ENCODE measurements at regions not wholly inside any gene's neighbourhood (a gene's known extent, or its start where the extent isn't known, plus 50 kb on each side); places are given as distances from the start of the nearest gene placed in this dataset.
A peak's percentile ranks its signal among the peaks of the same experiment; 100 is the strongest.

DNA sequence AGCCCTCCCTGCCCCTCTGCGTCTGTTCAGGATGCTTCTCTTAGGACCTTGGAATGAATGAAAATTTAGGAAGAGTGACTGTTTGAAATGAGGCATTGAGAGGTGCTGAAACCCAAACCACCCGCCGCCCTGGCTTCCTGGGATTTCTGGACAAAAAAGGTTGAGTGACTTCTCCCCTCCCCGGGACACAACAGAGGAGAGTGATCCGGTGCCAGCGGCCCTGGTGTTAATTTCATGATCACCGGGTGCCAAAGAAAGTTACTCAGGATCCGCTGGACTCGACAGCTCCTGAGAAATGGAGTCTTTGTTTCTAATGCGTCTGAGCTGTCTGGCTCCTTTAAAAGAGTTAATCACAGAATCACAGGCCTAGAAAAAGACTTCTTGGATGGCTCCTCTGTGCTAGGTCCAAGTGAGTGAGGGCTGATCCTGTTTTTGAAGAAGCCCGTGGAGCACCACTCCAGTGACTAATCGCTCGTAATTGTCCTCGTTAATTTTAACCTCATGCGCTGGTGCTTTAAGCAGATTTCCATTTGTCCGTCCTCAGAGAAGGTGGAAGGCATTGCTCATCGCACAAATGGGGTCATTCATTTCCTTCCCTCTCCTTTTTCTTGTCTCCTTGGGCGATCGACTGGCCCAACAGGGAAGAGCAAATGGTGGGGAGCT, 144.4 kb upstream of the ZFHX3 start:
- H3K4me1 ChIP-seq (ENCODE audit: control insufficient read depth, insufficient read depth, low read length, poor library complexity, severe bottlenecking), result peaks cover 4% of the 10 kb centered on the region
- WGBS, 2 experiments (ENCODE audit: insufficient coverage in 2 of 2), result 73 to 89% methylated on average over 14 to 16 of the region's 19 CpGs
- H3K36me3 ChIP-seq (ENCODE audit: control insufficient read depth, insufficient read depth, low read length), result no peaks in the 10 kb centered on the region
- H3K9me3 ChIP-seq (ENCODE audit: control insufficient read depth, low read length), result no peaks in the 10 kb centered on the region
- H3K4me3 ChIP-seq (ENCODE audit: extremely low read depth, insufficient read depth, low read length, poor library complexity, severe bottlenecking), result no peak overlapping the region
- no peak overlapping the region for H3K27ac ChIP-seq (ENCODE audit: low read depth, low read length, severe bottlenecking)

DNA sequence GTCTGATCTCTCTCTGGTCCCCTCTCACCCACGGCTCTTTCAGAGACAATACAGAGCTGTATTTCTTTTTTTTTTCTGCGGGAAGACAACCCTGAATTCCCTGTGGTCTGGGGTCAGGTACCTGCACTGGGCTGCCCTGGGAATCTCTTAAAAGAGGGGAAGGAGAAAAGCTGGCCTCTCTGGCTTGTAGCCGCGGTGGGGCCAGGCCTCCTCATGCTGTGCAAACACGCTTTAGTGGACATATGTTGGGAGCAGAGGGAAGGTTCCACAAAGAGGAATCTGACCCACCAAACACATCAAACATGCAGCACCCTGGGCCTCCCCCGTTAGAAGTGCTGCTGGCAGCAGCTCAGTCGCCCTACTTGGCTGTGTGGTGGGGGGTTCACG, 143.7 kb upstream of the ZFHX3 start:
- Histone ChIP-seq H3K9me3 (ENCODE audit: control insufficient read depth, low read length) (no peaks in the 10 kb centered on the region), H3K4me3 (ENCODE audit: extremely low read depth, insufficient read depth, low read length, poor library complexity, severe bottlenecking) (no peak overlapping the region), H3K4me1 (ENCODE audit: control insufficient read depth, insufficient read depth, low read length, poor library complexity, severe bottlenecking) (peaks cover 10% of the 10 kb centered on the region), H3K27ac (ENCODE audit: low read depth, low read length, severe bottlenecking) (no peak overlapping the region), H3K36me3 (ENCODE audit: control insufficient read depth, insufficient read depth, low read length) (no peaks in the 10 kb centered on the region)
- WGBS, 2 experiments (ENCODE audit: insufficient coverage in 2 of 2), result 76% methylated on average over 2 of the region's 8 CpGs; no CpG with 5 or more reads in 1 of the 2 experiments

DNA sequence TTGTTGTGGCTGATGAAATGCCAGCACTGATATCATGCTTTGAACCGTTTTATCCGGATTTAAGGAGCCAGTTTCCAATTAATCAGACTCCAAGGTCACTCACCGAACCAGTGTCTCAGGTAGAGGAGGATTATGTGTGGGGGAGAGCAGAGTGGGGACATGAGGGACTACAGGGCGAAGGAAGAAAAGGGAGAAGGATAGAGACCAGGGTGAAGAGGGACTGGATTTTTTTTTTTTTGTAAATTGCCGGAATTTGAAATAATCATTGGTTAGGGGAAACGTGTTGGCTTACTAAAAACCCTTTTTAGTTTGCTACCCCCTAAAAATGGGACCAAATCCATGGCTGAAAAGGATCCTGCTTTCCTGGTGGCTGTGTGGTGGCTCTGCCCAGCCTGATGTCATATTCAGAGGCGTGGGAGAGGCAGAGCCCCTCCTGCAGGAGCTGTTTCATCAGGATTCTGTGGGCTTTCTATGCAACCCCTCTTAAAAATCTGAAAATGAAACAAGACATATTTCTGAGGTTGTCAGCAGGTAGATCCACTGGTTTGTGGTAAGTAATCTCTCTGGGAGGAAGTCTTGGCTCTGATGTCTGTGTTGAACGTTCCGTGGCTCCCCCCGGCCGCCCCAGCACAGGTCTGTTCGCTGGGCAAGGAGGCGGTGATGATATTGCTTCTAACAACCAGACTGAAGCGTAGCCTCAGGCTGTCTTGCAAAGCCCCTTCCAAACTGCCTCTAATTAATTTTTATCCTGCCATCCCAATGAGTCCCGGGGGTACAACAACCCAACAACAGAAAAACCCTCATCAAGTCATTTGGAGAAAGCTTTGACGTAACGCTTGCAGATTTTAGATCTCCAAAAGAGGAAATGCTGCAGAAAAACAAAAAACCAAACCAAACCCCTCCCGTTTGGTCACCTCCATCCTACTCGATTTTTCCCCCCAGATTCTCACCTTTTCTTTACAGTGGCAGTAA, 143.0 kb upstream of the ZFHX3 start:
- H3K9me3 ChIP-seq (ENCODE audit: control insufficient read depth, low read length), result no peaks in the 10 kb centered on the region
- peaks cover 10% of the 10 kb centered on the region for H3K4me1 ChIP-seq (ENCODE audit: control insufficient read depth, insufficient read depth, low read length, poor library complexity, severe bottlenecking)
- 85 to 95% methylated on average over 16 to 17 of the region's 19 CpGs for WGBS, 2 experiments (ENCODE audit: insufficient coverage in 2 of 2)
- H3K27ac ChIP-seq (ENCODE audit: low read depth, low read length, severe bottlenecking), result no peak overlapping the region
- no peak overlapping the region for H3K4me3 ChIP-seq (ENCODE audit: extremely low read depth, insufficient read depth, low read length, poor library complexity, severe bottlenecking)
- no peaks in the 10 kb centered on the region for H3K36me3 ChIP-seq (ENCODE audit: control insufficient read depth, insufficient read depth, low read length)

DNA sequence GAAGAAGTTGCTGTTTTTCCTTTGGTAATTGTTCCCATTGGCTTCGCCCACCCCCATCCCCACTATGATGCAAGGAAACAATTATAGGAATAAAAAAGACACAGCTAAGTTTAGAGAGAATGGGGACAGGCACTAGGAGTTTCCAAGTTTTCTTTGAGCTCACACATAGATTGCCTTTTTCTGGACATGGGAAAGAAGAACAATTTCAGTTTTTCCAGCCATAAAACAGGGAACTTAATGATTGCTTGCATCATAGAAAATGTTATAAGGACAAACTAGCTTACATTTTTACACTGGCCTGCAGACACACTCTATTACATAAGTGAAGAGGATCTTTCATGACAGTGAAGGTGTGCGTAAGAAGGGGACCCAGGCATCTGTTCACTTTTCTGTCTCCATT, 142.3 kb upstream of the ZFHX3 start:
- peaks cover 10% of the 10 kb centered on the region for H3K4me1 ChIP-seq (ENCODE audit: control insufficient read depth, insufficient read depth, low read length, poor library complexity, severe bottlenecking)
- no peak overlapping the region for H3K4me3 ChIP-seq (ENCODE audit: extremely low read depth, insufficient read depth, low read length, poor library complexity, severe bottlenecking)
- no peaks in the 10 kb centered on the region for H3K9me3 ChIP-seq (ENCODE audit: control insufficient read depth, low read length)
- H3K27ac ChIP-seq (ENCODE audit: low read depth, low read length, severe bottlenecking), result no peak overlapping the region
- WGBS, 2 experiments (ENCODE audit: insufficient coverage in 2 of 2), result 100% methylated on average over 1 of the region's 2 CpGs; no CpG with 5 or more reads in 1 of the 2 experiments
- H3K36me3 ChIP-seq (ENCODE audit: control insufficient read depth, insufficient read depth, low read length), result no peaks in the 10 kb centered on the region

DNA sequence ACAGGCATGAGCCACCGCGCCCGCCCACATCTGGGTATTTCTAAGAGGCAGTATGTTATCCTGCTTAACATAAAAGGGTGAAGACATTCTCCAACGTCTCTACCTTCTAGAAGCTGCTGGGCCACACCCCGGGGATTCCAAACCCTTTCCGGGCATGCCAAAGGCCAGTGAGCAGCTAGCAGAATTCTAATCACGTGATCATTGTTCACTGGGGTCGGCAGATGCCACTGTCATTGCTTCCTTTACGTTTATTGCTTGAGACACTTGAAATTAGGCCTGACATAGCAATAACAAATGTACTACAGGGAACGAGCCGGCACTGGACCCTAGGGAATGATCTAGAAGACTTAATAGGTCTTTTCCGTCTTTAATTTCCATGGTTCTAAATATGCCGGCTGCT, 141.2 kb upstream of the ZFHX3 start:
- 86 to 90% methylated on average over 10 to 13 of the region's 13 CpGs for WGBS, 2 experiments (ENCODE audit: insufficient coverage in 2 of 2)
- no peaks in the 10 kb centered on the region for H3K36me3 ChIP-seq (ENCODE audit: control insufficient read depth, insufficient read depth, low read length)
- peaks cover 10% of the 10 kb centered on the region for H3K4me1 ChIP-seq (ENCODE audit: control insufficient read depth, insufficient read depth, low read length, poor library complexity, severe bottlenecking)
- H3K4me3 ChIP-seq (ENCODE audit: extremely low read depth, insufficient read depth, low read length, poor library complexity, severe bottlenecking), result no peak overlapping the region
- no peaks in the 10 kb centered on the region for H3K9me3 ChIP-seq (ENCODE audit: control insufficient read depth, low read length)
- H3K27ac ChIP-seq (ENCODE audit: low read depth, low read length, severe bottlenecking), result no peak overlapping the region

DNA sequence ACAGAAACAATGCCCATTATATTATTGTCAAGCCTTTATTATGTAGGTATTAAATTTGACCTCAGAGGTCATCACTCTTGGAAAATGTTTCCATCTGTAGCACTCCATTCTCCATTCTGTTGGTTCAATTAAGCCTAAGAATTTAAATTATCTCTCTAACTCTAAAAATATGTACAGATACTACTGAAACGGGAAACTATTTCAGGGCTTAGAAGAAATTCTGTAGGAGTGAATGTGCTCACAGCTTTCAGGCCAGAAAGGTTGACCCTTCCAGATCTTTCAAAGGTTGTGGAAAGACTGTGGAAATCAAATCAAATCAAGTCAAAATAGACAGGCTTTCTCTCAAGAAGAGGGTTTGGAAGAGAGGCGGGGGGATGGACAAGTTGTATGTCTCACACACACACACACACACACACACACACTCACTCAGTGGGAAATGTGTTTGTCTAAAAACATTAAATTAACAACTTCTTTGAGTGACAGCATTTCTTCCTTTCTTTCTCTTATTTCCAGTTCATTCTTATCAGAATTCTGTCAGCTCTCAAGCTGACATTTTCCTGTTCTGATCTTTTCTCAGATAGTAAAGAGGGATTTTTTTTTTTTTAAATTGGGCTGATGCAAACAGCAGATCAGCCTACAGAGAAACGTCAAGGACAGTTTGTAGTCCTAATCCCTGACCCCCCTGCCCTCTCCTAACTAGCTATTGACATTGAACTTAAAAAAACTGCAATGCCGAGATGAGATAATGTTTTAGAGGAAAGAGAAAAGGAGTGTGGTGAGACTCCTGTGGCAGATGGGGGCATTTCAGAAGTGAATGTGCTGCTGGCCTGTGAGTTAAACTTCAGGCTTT, 139.0 kb upstream of the ZFHX3 start:
- Histone ChIP-seq H3K27ac (ENCODE audit: low read depth, low read length, severe bottlenecking) (peak overlapping the region; percentile 33), H3K9me3 (ENCODE audit: control insufficient read depth, low read length) (no peaks in the 10 kb centered on the region)
- WGBS, 2 experiments (ENCODE audit: insufficient coverage in 2 of 2), result 83 to 88% methylated on average over 1 of the region's 4 CpGs

DNA sequence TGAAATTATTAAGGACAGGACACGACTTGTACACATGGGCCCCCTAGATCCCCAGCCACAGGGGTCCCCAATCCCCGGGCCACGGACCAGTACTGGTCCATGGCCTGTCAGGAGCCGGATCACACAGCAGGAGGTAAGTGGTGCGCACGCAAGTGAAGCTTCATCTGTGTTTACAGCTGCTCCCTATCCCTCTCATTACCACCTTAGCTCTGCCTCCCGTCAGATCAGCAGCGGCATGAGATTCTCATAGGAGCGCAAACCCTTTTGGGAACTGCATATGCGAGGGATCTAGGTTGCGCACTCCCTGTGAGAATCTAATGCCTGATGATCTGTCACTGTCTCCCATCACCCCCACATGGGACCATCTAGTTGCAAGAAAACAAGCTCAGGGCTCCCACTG, 137.8 kb upstream of the ZFHX3 start:
- Histone ChIP-seq H3K27ac (ENCODE audit: low read depth, low read length, severe bottlenecking) (no peak overlapping the region), H3K9me3 (ENCODE audit: control insufficient read depth, low read length) (no peaks in the 10 kb centered on the region), H3K4me1 (ENCODE audit: control insufficient read depth, insufficient read depth, low read length, poor library complexity, severe bottlenecking) (peaks cover 8% of the 10 kb centered on the region), H3K4me3 (ENCODE audit: extremely low read depth, insufficient read depth, low read length, poor library complexity, severe bottlenecking) (no peak overlapping the region), H3K36me3 (ENCODE audit: control insufficient read depth, insufficient read depth, low read length) (no peaks in the 10 kb centered on the region)
- 91 to 96% methylated on average over 8 to 11 of the region's 11 CpGs for WGBS, 2 experiments (ENCODE audit: insufficient coverage in 2 of 2)

More for the DNA sequence above, 139.0 kb upstream of the ZFHX3 start:
- H3K4me3 ChIP-seq (ENCODE audit: extremely low read depth, insufficient read depth, low read length, poor library complexity, severe bottlenecking), result no peak overlapping the region
- peaks cover 10% of the 10 kb centered on the region for H3K4me1 ChIP-seq (ENCODE audit: control insufficient read depth, insufficient read depth, low read length, poor library complexity, severe bottlenecking)
- no peaks in the 10 kb centered on the region for H3K36me3 ChIP-seq (ENCODE audit: control insufficient read depth, insufficient read depth, low read length)

DNA sequence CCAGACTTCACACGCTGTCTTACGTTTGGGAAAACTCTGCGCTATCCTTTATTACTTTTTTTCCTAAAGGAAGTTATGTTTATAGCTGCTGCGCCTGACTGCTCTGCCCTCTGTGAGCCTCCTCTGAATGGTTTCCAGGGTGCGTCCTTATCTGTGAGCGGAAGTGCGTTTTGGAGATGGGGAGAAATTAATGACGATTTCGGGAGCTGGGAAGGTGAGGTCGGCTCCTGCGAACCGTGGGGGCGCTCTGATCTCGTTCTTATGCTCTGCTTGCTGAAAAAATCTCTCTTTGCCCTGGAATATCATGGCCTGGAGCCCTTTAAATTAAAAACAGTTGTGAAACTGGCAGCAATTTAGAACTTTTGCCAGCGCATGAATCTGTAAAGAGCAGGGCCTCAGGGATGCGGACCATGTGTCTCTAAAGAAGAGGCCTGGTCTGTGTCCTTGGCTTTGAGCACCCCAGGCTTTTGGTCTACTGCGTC, 135.7 kb upstream of the ZFHX3 start:
- Histone ChIP-seq H3K4me3 (ENCODE audit: extremely low read depth, insufficient read depth, low read length, poor library complexity, severe bottlenecking) (no peak overlapping the region), H3K9me3 (ENCODE audit: control insufficient read depth, low read length) (no peaks in the 10 kb centered on the region), H3K36me3 (ENCODE audit: control insufficient read depth, insufficient read depth, low read length) (no peaks in the 10 kb centered on the region), H3K27ac (ENCODE audit: low read depth, low read length, severe bottlenecking) (no peak overlapping the region), H3K4me1 (ENCODE audit: control insufficient read depth, insufficient read depth, low read length, poor library complexity, severe bottlenecking) (peaks cover 8% of the 10 kb centered on the region)
- WGBS, 2 experiments (ENCODE audit: insufficient coverage in 2 of 2), result 79 to 81% methylated on average over 12 to 13 of the region's 17 CpGs

DNA sequence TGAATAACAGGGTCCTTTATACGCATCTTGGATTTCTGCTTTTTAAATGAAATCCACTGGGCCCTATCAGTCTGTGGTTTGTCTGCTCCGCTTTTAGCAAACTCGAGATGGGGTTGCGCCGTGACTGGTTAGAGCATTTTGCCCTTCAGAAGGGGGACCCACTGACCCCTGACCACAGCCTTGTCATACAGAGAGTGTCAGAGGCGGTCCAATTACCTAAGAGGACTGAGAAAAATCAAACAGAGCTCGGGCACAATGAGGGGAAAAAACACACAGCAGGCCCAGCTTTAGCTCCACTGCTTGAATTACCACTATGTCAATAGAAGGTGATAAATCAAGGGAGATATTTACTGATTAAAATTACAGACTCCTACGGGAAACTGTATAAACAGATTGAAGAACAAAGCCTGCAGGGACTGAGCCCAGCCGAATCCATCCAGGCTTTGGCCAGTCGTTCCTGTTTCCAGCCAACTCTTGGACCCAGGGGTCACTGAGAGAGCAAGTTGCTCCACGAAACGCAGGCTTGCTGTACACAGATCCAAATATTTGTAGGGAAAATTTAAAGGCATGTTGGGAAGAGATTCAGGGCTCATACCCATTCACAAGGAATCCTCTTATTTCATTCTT, 131.9 kb upstream of the ZFHX3 start:
- Histone ChIP-seq H3K27ac (ENCODE audit: low read depth, low read length, severe bottlenecking) (no peak overlapping the region), H3K4me1 (ENCODE audit: control insufficient read depth, insufficient read depth, low read length, poor library complexity, severe bottlenecking) (no peaks in the 10 kb centered on the region), H3K9me3 (ENCODE audit: control insufficient read depth, low read length) (no peaks in the 10 kb centered on the region), H3K36me3 (ENCODE audit: control insufficient read depth, insufficient read depth, low read length) (no peaks in the 10 kb centered on the region), H3K4me3 (ENCODE audit: extremely low read depth, insufficient read depth, low read length, poor library complexity, severe bottlenecking) (no peak overlapping the region)
- 78 to 88% methylated on average over 8 to 9 of the region's 12 CpGs for WGBS, 2 experiments (ENCODE audit: insufficient coverage in 2 of 2)

DNA sequence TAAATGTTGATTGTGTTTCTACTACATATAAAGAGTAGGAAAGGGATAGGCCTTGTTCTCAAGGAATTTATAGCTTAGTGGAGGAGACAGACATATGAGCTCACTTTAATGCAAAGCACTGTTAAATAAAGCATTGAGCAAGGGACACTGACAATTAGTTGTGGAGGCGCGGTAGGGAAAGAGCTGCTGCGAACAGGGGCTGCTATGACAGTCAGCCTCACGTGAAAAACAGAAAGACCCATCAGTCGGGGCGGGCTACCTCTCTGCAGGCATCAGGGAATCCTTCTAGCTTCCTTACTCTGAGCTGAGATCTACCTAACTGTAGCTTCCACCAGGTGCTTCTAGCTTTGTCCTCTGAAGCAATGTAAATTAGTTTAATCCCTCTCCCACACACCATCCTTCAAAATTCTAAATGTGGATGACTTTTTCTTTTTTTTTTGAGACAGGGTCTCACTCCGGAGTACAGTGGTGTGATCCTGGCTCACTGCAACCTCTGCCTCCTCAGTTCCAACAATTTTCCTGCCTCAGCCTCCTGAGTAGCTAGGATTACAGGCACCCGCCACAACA, 129.9 kb upstream of the ZFHX3 start:
- no peak overlapping the region for H3K4me3 ChIP-seq (ENCODE audit: extremely low read depth, insufficient read depth, low read length, poor library complexity, severe bottlenecking)
- no peaks in the 10 kb centered on the region for H3K9me3 ChIP-seq (ENCODE audit: control insufficient read depth, low read length)
- H3K27ac ChIP-seq (ENCODE audit: low read depth, low read length, severe bottlenecking), result no peak overlapping the region
- peaks cover 9% of the 10 kb centered on the region for H3K4me1 ChIP-seq (ENCODE audit: control insufficient read depth, insufficient read depth, low read length, poor library complexity, severe bottlenecking)
- no peaks in the 10 kb centered on the region for H3K36me3 ChIP-seq (ENCODE audit: control insufficient read depth, insufficient read depth, low read length)
- WGBS, 2 experiments (ENCODE audit: insufficient coverage in 2 of 2), result 68 to 73% methylated on average over 7 of the region's 8 CpGs
